ENCODE measurements at regions not wholly inside any gene's neighbourhood (a gene's known extent, or its start where the extent isn't known, plus 50 kb on each side); places are given as distances from the start of the nearest gene placed in this dataset.

GRCh38 chr3:177930771-177931170 lies 605.5 kb upstream of the KCNMB2 start:
- no peak for TF ChIP-seq CTCF (conservative IDR thresholded peaks at IDR 0.05; ENCODE audit: low read depth)
- ChIA-PET POLR2A (ENCODE audit: low non-redundant PET) (no interaction called here), CTCF (interaction anchor here (0.6 to 0.7 kb wide), 3 partner anchors 10 to 879 kb away, joined by 3 read pairs; no protein-coding TSS in a partner anchor)
- DNase-seq (ENCODE audit: low spot score): peak; percentile 8
- H3K27ac ChIP-seq: no peak overlapping the region

- no peak overlapping the region for H3K27ac ChIP-seq
- DNase-seq (ENCODE audit: low spot score): no peak
- POLR2A ChIA-PET (ENCODE audit: low non-redundant PET): interaction anchor here (0.7 kb wide), 1 partner anchor 154 kb away, joined by 3 read pairs; no protein-coding TSS in a partner anchor
These were observed 604.9 kb upstream of the KCNMB2 start for GRCh38 chr3:177931346-177931745.

GRCh38 chr3:177932346-177932745 lies 603.9 kb upstream of the KCNMB2 start:
- H3K27ac ChIP-seq: no peak overlapping the region
- POLR2A ChIA-PET (ENCODE audit: low non-redundant PET): no interaction called here
- TF ChIP-seq CTCF (conservative IDR thresholded peaks at IDR 0.05; ENCODE audit: low read depth): no peak
- CTCF ChIA-PET: no interaction called here
- DNase-seq (ENCODE audit: low spot score): no peak

More at GRCh38 chr3:177931346-177931745, 604.9 kb upstream of the KCNMB2 start:
- CTCF ChIA-PET: interaction anchor here (0.6 kb wide), 1 partner anchor 60 kb away, joined by 3 read pairs; no protein-coding TSS in a partner anchor
- TF ChIP-seq CTCF (conservative IDR thresholded peaks at IDR 0.05; ENCODE audit: low read depth): no peak

GRCh38 chr3:177932750-177933660 lies 603.2 kb upstream of the KCNMB2 start:
- TF ChIP-seq CTCF (conservative IDR thresholded peaks at IDR 0.05; ENCODE audit: low read depth): no peak
- no peak for DNase-seq (ENCODE audit: low spot score)
- H3K27ac ChIP-seq: no peak overlapping the region
- CTCF ChIA-PET: interaction anchor here (0.6 kb wide), 2 partner anchors 46 to 1346 kb away, joined by 3 to 5 read pairs; no protein-coding TSS in a partner anchor
- POLR2A ChIA-PET (ENCODE audit: low non-redundant PET): no interaction called here

- ChIA-PET POLR2A (ENCODE audit: low non-redundant PET) (no interaction called here), CTCF (interaction anchor here (0.6 kb wide), 1 partner anchor 420 kb away, joined by 3 read pairs; no protein-coding TSS in a partner anchor)
- DNase-seq (ENCODE audit: low spot score): no peak
- H3K27ac ChIP-seq: no peak overlapping the region
- no peak for TF ChIP-seq CTCF (conservative IDR thresholded peaks at IDR 0.05; ENCODE audit: low read depth)
These were observed 602.0 kb upstream of the KCNMB2 start for GRCh38 chr3:177934001-177934891.

- no peak for TF ChIP-seq CTCF (conservative IDR thresholded peaks at IDR 0.05; ENCODE audit: low read depth)
- CTCF ChIA-PET: interaction anchor here (0.6 kb wide), 1 partner anchor 419 kb away, joined by 3 read pairs; no protein-coding TSS in a partner anchor
These were observed 601.2 kb upstream of the KCNMB2 start for GRCh38 chr3:177935047-177935446.

More at GRCh38 chr3:177935047-177935446, 601.2 kb upstream of the KCNMB2 start:
- POLR2A ChIA-PET (ENCODE audit: low non-redundant PET): no interaction called here
- no peak overlapping the region for H3K27ac ChIP-seq
- no peak for DNase-seq (ENCODE audit: low spot score)

Measured in RWPE1 (cell line).